Fibroblast of lung (primary cell): ENCODE measurements at regions not wholly inside any gene's neighbourhood (a gene's known extent, or its start where the extent isn't known, plus 50 kb on each side); places are given as distances from the start of the nearest gene placed in this dataset.
A peak's percentile ranks its signal among the peaks of the same experiment; 100 is the strongest.

Source experiments
- DNase-seq, 2 donors: peaks; one replicate each; pipeline versions ENCODE4 v3.0.0 to v3.0.0-alpha.2; 2010; ENCODE audit warnings: low read depth in 2 of 2
- H2AFZ ChIP-seq: 2 replicates; pipeline ENCODE4 v1.5.1; 2012; ENCODE audit warnings: low read length, control low read depth, inconsistent platforms
- H3K27ac ChIP-seq: 2 replicates; pipeline ENCODE4 v1.5.1; 2011; ENCODE audit warnings: low read length, control low read depth; ENCODE audit not compliant: insufficient read depth
- H3K27me3 ChIP-seq: 2 replicates; pipeline ENCODE4 v1.5.1; 2011; ENCODE audit warnings: mild to moderate bottlenecking, low read length; ENCODE audit not compliant: control insufficient read depth, insufficient read depth
- H3K36me3 ChIP-seq: 2 replicates; pipeline ENCODE4 v1.5.1; 2011; ENCODE audit warnings: low read length; ENCODE audit not compliant: control insufficient read depth, insufficient read depth
- H3K4me1 ChIP-seq: 2 replicates; pipeline ENCODE4 v1.5.1; 2011; ENCODE audit warnings: low read length; ENCODE audit not compliant: control insufficient read depth, insufficient read depth; ENCODE audit errors: extremely low read depth
- H3K4me2 ChIP-seq: 2 replicates; pipeline ENCODE4 v1.5.1; 2011; ENCODE audit warnings: low read length, control low read depth; ENCODE audit not compliant: insufficient read depth; ENCODE audit errors: extremely low read depth
- H3K4me3 ChIP-seq, 4 experiments: fragments of 200-600 bp in 1 of 4; sonication (generic) in 1 of 4; replicated peaks in 1 of 4; 2 replicates each; pipeline ENCODE4 v1.5.1; 2011 to 2016; ENCODE audit warnings: low read length in 4 of 4, low read depth in 3 of 4, mild to moderate bottlenecking in 3 of 4, control low read depth in 2 of 4, inconsistent platforms in 1 of 4, mixed read lengths in 1 of 4; ENCODE audit not compliant: insufficient read depth in 1 of 4; ENCODE audit errors: control extremely low read depth in 1 of 4
- H3K79me2 ChIP-seq: 2 replicates; pipeline ENCODE4 v1.5.1; 2012; ENCODE audit warnings: mild to moderate bottlenecking, low read length, inconsistent platforms; ENCODE audit not compliant: control insufficient read depth, insufficient read depth
- H3K9ac ChIP-seq: 2 replicates; pipeline ENCODE4 v1.5.1; 2011; ENCODE audit warnings: mild to moderate bottlenecking, low read length, control low read depth; ENCODE audit not compliant: insufficient read depth
- H3K9me3 ChIP-seq: 2 replicates; pipeline ENCODE4 v1.5.1; 2012; ENCODE audit warnings: low read depth, low read length; ENCODE audit not compliant: control insufficient read depth, insufficient read depth
- H4K20me1 ChIP-seq: 2 replicates; pipeline ENCODE4 v1.5.1; 2011; ENCODE audit warnings: low read length; ENCODE audit not compliant: control insufficient read depth, insufficient read depth; ENCODE audit errors: extremely low read depth
- EZH2 ChIP-seq: IDR thresholded peaks from 2 replicates; pipeline ENCODE4 v1.5.1; 2012; ENCODE audit warnings: low read length, control low read depth, mild to moderate bottlenecking; ENCODE audit errors: missing control alignments
- TF ChIP-seq, protein P1 (sequence below), 2 donors: IDR thresholded peaks in 1 of 2; conservative IDR thresholded peaks in 1 of 2; 1 replicate in 1 of 2; 2 replicates in 1 of 2; pipeline ENCODE4 v1.5.1; 2011 to 2012; ENCODE audit warnings: low read length in 2 of 2, control low read depth in 1 of 2, inconsistent platforms in 1 of 2, low read depth in 1 of 2, mild to moderate bottlenecking in 1 of 2

DNA sequence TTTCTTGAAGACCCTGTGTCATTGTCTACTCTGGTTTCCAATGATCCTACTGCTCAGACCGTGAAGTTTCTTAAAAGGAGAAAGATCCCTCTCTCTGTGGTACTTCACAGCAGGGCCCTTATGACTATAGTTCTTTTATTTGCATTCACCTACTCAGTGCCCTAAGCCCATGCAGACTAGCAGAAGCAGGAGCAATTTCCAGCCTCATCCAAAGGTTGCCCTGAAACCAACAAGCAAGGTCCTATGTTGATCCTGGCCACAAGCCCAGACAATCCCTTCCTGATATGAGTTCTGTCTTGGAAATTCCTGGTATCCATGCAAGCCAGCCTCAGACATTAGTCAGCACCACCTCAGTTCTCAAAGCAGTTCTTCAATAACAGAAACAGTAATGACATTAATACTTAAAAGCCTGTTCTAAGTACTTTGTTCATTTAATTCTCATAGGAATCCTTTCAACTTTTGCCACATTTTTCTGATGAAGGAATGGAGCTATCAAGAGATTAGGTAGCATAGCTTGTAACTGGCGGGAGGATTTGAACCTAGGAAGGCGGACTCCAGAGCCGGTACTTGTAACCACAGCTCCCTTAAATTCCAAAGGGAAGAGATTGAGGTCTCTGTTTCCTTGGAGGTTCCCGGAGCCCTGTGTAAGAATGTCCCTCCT, 58.1 kb upstream of the ST8SIA6 start:
- H3K4me2 ChIP-seq = peak overlapping the region; percentile 72
- no peaks in the 10 kb centered on the region for H3K27me3 ChIP-seq
- H3K27ac ChIP-seq = peak overlapping the region; percentile 59
- no peaks in the 10 kb centered on the region for H3K36me3 ChIP-seq
- no peak overlapping the region for H3K9ac ChIP-seq
- peak; percentile 92 to 100 for DNase-seq
- peak overlapping the region; percentile 26 for H2AFZ ChIP-seq
- TF ChIP-seq, protein P1, sequence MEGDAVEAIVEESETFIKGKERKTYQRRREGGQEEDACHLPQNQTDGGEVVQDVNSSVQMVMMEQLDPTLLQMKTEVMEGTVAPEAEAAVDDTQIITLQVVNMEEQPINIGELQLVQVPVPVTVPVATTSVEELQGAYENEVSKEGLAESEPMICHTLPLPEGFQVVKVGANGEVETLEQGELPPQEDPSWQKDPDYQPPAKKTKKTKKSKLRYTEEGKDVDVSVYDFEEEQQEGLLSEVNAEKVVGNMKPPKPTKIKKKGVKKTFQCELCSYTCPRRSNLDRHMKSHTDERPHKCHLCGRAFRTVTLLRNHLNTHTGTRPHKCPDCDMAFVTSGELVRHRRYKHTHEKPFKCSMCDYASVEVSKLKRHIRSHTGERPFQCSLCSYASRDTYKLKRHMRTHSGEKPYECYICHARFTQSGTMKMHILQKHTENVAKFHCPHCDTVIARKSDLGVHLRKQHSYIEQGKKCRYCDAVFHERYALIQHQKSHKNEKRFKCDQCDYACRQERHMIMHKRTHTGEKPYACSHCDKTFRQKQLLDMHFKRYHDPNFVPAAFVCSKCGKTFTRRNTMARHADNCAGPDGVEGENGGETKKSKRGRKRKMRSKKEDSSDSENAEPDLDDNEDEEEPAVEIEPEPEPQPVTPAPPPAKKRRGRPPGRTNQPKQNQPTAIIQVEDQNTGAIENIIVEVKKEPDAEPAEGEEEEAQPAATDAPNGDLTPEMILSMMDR (conservative IDR thresholded peaks at IDR 0.05 in 1 of 2, IDR thresholded peaks at IDR 0.05 in 1 of 2; ENCODE audit: low read depth in 1 of 2, low read length in 2 of 2) = no peak
- no peak for TF ChIP-seq EZH2
- no peaks in the 10 kb centered on the region for H4K20me1 ChIP-seq
- no peaks in the 10 kb centered on the region for H3K9me3 ChIP-seq
- H3K4me3 ChIP-seq = peak overlapping the region in 1 of 4 experiments; percentile 8
- peaks cover 23% of the 10 kb centered on the region for H3K4me1 ChIP-seq
- H3K79me2 ChIP-seq = no peaks in the 10 kb centered on the region

DNA sequence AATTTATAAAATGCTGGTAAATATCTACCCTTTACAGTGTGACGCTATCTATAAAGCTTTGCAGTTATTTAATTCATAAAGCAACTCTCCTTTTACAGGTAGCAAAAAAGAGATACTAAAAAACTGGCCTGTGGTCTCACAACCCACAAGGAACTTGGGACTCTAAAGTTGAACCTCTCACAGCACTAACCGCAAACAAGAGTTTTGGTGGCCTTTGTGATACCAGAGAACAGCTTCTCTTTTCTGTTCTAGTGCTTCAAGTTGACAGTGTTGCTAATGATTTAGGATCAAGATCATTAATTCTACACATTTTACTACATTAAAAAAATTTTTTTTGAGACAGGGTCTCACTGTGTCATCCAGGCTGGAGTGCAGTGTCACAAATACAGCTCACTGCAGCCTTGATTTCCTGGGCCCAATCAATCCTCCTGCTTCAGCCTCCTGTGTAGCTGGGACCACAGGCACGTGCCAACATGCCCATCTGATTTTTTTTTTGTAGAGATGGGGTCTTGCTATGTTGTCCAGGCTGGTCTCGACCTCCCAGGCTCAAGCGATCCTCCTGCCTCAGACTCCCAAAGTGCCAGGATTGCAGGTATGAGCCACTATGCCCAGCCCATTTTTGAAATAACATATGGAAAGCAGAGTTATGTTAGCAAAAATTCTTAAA, 56.0 kb upstream of the ST8SIA6 start:
- TF ChIP-seq, protein P1 (conservative IDR thresholded peaks at IDR 0.05 in 1 of 2, IDR thresholded peaks at IDR 0.05 in 1 of 2; ENCODE audit: low read depth in 1 of 2, low read length in 2 of 2) = no peak
- TF ChIP-seq EZH2 = no peak
- Histone ChIP-seq H3K9me3 (no peaks in the 10 kb centered on the region), H3K27ac (no peak overlapping the region), H3K4me1 (peaks cover 23% of the 10 kb centered on the region), H3K79me2 (no peaks in the 10 kb centered on the region), H3K36me3 (no peaks in the 10 kb centered on the region), H2AFZ (no peak overlapping the region), H3K9ac (no peak overlapping the region), H3K4me2 (no peak overlapping the region), H3K4me3 (no peak overlapping the region), H4K20me1 (no peaks in the 10 kb centered on the region), H3K27me3 (no peaks in the 10 kb centered on the region)
- no peak for DNase-seq

DNA sequence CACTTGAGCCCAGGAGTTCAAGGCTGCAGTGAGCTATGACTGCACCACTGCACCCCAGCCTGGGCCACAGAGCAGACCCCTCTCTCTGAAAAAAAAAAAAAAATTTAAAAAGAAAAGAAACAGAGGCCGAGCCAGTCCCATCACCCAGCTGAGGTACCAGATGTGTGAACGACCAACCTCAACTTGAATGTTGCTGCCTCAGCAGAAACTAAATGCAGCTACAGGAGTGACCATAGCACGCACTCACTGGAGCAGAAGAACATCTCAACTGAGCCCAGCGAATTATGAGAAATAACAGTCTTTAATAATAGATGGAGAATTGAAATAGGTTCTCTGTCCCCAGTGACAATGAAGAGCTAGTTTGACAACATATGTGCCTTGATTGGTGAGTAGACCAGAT, 53.1 kb upstream of the ST8SIA6 start:
- H2AFZ ChIP-seq = no peak overlapping the region
- H3K4me2 ChIP-seq = no peak overlapping the region
- no peak overlapping the region for H3K27ac ChIP-seq
- DNase-seq = no peak
- H3K27me3 ChIP-seq = no peaks in the 10 kb centered on the region
- H3K79me2 ChIP-seq = no peaks in the 10 kb centered on the region
- H3K9ac ChIP-seq = no peak overlapping the region
- no peaks in the 10 kb centered on the region for H4K20me1 ChIP-seq
- no peak for TF ChIP-seq EZH2
- TF ChIP-seq, protein P1 (conservative IDR thresholded peaks at IDR 0.05 in 1 of 2, IDR thresholded peaks at IDR 0.05 in 1 of 2; ENCODE audit: low read depth in 1 of 2, low read length in 2 of 2) = no peak
- no peaks in the 10 kb centered on the region for H3K36me3 ChIP-seq
- no peak overlapping the region for H3K4me3 ChIP-seq
- no peaks in the 10 kb centered on the region for H3K9me3 ChIP-seq
- peaks cover 19% of the 10 kb centered on the region for H3K4me1 ChIP-seq
